ENCODE measurements at regions not wholly inside any gene's neighbourhood (a gene's known extent, or its start where the extent isn't known, plus 50 kb on each side); places are given as distances from the start of the nearest gene placed in this dataset.
A peak's percentile ranks its signal among the peaks of the same experiment; 100 is the strongest.

DNA sequence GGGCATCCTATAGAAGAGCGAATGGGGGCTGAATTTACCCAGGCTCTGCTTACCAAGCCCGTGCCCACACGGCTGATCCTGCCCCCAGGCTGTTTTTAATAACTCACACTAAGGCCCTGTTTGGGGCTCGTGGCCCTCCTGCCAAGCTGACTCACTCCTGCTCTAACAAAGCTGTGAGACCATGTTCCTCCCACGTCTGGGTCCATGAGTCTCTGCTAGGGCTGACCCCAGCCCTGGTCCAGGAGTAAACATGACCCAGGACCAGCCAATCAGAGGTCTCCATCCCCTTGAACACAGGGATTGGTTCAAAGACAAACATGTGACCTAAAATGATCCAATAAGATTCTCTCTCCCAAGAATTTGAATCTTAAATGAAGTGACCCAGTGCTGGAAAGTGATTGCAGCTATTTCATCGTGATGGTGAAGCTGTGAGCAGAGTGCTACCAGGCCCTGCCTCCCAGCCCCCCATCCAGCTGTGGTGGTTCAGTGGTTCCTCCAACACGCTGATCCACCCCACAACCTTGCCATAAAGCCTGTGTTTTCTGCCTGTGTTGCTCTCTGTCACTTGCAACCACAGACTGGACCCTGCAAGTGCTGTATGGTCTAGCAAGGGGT is 57.2 kb downstream of the C16orf82 start:
- TF ChIP-seq, protein P1, sequence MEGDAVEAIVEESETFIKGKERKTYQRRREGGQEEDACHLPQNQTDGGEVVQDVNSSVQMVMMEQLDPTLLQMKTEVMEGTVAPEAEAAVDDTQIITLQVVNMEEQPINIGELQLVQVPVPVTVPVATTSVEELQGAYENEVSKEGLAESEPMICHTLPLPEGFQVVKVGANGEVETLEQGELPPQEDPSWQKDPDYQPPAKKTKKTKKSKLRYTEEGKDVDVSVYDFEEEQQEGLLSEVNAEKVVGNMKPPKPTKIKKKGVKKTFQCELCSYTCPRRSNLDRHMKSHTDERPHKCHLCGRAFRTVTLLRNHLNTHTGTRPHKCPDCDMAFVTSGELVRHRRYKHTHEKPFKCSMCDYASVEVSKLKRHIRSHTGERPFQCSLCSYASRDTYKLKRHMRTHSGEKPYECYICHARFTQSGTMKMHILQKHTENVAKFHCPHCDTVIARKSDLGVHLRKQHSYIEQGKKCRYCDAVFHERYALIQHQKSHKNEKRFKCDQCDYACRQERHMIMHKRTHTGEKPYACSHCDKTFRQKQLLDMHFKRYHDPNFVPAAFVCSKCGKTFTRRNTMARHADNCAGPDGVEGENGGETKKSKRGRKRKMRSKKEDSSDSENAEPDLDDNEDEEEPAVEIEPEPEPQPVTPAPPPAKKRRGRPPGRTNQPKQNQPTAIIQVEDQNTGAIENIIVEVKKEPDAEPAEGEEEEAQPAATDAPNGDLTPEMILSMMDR (IDR thresholded peaks at IDR 0.05; ENCODE audit: low read depth, low read length) = no peak
- DNase-seq (ENCODE audit: low read depth in 2 of 2) = no peak
- H3K4me3 ChIP-seq (replicated peaks in 1 of 2; ENCODE audit: low read depth in 2 of 2, low read length in 2 of 2) = no peak overlapping the region

DNA sequence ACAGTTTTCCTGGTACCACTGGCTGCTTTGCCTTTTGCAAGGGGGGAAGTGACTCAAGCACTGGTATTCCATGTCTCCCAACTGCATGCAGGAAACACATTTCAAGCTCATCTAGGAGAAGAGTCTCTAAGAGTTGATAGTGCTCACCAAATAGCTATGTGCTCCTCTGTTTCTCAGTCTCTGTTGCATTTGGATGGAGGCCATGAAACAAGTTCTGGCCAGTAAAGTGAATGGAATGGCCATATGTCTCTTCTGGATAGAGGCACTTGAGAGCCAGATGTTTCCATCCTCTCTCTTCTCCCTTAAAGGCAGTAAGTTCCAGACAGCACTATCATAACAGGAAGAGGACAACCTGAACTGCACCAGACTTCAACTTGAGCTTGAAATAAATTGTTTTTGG is 60.6 kb downstream of the C16orf82 start:
- no peak overlapping the region for H3K4me3 ChIP-seq (replicated peaks in 1 of 2; ENCODE audit: low read depth in 2 of 2, low read length in 2 of 2)
- TF ChIP-seq, protein P1 (IDR thresholded peaks at IDR 0.05; ENCODE audit: low read depth, low read length) = no peak
- DNase-seq (ENCODE audit: low read depth in 2 of 2) = peak in 1 of 2 donors; percentile 55

DNA sequence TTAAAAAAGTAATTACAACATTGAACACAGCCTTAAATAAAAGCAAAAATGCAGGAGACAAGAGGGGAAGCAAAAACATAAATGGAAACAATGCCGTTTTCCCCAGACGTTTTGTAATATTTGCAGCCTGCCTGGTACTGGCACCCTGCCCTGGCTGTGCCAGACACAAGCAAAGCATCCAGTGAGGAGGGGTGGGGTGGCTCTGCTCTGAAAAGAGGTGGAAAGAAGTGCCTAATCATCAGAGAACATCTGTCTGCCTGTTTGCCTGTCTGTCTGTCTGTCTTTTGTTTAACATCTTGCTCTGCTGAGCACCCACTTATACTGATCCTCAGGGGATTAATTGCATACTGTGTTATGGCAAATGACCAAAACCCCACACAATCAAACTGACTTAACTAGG is 62.7 kb downstream of the C16orf82 start:
- TF ChIP-seq, protein P1 (IDR thresholded peaks at IDR 0.05; ENCODE audit: low read depth, low read length) = no peak
- no peak for DNase-seq (ENCODE audit: low read depth in 2 of 2)
- H3K4me3 ChIP-seq (replicated peaks in 1 of 2; ENCODE audit: low read depth in 2 of 2, low read length in 2 of 2) = no peak overlapping the region

DNA sequence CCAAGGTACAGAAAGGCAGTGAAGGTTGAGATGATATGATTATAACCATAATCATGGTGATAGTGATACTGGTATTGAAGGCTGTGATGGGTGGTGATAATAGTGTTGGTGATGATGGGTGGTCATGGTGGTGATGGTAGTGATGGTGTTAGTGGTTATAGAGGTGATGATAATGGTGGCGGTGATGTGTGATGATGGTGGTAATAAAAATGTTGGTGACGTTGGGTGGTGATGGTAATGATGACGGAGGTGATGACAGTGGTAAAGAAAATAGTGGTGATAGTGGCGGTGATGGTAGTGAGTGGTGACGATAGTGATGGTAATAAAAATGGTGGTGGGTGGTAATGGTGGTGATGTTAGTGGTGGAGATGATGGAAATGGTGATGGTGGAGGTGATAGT is 65.1 kb upstream of the KDM8 start:
- TF ChIP-seq, protein P1 (IDR thresholded peaks at IDR 0.05; ENCODE audit: low read depth, low read length) = no peak
- no peak overlapping the region for H3K4me3 ChIP-seq (replicated peaks in 1 of 2; ENCODE audit: low read depth in 2 of 2, low read length in 2 of 2)
- no peak for DNase-seq (ENCODE audit: low read depth in 2 of 2)

DNA sequence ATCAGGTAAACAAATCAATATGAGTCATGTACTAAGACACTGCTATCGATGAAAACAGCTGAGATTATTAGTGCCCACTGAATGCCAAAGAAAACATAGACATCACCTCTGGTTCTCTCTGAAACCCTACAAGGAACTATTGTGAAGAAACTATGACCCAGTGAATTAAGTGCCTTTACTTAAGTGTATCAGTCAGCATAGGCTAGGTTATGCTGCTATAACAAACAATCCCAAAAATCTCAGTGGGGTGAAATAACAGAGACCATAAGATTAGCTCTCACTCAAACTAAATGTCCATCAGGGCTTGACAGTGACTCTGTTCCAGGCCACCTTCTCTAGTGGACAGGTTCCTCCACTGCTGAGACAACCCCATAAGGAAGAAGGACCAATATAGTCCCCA is 57.7 kb upstream of the KDM8 start:
- no peak overlapping the region for H3K4me3 ChIP-seq (replicated peaks in 1 of 2; ENCODE audit: low read depth in 2 of 2, low read length in 2 of 2)
- TF ChIP-seq, protein P1 (IDR thresholded peaks at IDR 0.05; ENCODE audit: low read depth, low read length) = no peak
- DNase-seq (ENCODE audit: low read depth in 2 of 2) = no peak

DNA sequence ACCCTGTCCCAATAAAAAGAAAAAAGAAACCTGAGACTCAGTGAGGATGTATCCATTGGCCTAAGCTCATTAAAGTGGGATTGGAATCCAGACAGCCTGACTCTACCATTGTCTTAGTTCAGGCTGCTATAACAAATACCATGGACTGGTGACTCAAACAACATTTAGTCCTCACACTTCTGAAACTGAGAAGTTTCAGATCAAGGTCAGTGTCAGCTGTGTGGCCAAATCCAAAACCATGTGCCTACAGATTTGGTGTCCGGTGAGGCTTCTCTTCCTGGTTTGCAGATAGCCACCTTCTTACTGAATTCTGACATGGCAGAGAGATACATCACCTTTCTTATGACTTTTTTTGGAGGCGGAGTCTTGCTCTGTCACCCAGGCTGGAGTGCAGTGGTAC is 53.3 kb upstream of the KDM8 start:
- H3K4me3 ChIP-seq (replicated peaks in 1 of 2; ENCODE audit: low read depth in 2 of 2, low read length in 2 of 2) = no peak overlapping the region
- TF ChIP-seq, protein P1 (IDR thresholded peaks at IDR 0.05; ENCODE audit: low read depth, low read length) = no peak
- DNase-seq (ENCODE audit: low read depth in 2 of 2) = no peak

DNA sequence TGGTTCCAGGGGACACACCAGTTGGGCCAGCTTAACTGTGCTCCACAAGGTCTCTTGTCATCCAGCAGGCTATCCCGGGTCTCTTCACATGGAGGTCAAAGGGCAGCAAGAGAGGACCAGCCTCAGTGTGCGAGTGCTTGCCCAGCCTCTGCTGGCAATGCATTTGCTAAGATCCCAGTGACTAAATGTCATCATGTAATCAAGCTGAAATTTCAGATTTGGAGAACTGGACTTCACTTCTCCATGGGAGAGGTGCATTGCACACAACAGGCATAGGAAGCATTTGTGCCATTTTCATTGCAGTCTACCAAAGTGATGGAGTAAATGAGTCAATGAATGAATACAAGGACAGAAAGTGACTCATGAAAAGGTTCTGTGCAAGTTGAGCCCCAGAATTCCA is 51.2 kb upstream of the KDM8 start:
- TF ChIP-seq, protein P1 (IDR thresholded peaks at IDR 0.05; ENCODE audit: low read depth, low read length) = no peak
- no peak overlapping the region for H3K4me3 ChIP-seq (replicated peaks in 1 of 2; ENCODE audit: low read depth in 2 of 2, low read length in 2 of 2)
- DNase-seq (ENCODE audit: low read depth in 2 of 2) = peak in 1 of 2 donors; percentile 10
